ENCODE measurements at regions not wholly inside any gene's neighbourhood (a gene's known extent, or its start where the extent isn't known, plus 50 kb on each side); places are given as distances from the start of the nearest gene placed in this dataset.

DNA sequence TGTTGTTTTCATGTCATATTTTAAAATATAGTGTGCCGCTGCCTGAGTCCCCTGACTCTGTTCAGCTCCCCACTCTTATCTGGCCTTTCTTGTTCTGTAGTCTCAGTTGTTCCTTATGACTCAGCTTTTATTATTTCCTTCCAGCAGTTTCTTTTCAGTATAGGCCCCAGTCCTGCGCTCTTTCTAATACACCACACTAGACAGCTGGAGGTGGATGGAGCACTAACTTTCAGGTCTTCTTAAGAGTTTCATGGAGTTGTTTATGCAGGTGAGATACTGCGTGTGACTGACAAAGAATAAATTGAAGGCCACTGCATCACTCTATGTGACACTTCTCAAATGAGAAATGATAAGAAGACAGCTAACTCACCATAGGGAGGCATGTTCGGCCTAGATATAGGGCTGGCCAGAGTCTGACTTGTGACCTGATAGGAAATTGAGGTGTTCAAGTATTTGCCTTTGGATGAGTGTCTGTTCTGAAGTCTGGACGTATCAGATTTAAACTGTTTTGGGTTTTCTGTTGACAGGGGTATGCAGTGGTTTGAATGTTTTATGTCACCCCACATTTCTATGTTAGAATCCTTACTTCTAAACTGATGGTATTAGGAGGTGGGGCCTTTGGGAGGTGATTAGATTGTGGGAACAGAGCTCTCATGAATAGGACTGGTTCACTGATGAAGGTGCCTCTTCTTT lies 60.8 kb upstream of the CLMN start:
- DNase-seq: no peak

DNA sequence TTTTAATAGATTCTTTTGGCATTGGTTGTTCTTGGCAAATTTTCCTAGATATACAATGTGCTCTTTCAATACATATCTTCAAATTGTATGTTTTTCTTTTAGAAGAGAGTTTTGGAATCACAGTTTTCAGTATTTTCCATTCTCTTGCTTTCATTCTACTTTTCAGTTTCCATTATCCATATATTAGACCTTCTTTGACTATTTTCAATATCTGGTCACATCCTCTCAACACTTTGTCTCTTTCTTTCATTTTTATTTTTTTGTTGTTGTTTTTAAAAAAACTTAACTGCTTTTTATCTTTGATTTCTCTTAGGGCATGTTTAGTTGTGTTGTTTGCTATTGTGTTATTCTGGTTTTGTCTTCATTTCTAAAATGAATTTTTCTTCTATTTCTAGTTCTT lies 59.9 kb upstream of the CLMN start:
- DNase-seq: no peak

DNA sequence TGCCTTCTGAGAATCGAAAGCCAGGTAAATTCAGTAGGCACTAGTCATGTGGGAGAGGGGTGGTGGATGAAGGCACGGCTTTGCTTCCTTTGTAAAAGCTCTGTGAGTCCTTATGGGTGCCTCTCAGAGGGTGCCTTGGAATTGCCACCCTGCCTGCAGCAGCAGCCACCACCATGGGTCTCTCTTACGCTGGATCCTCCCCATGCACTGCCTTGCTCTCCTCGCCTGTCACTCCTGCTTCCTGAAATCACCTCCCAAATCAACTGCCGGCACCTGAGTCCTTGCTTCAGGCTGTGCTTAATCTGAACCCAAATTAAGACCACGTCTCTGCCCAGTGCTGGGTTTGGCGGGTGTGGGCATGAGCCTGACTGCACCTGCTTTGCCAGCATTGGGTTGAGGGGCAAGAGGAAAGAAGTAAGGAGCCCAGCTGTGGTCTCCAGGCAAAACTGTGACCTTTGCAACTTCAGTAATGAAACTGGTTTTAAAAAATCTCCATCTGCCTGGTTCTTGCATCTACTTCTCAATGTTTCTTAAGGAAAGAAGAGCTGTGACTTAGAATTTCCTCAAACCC lies 55.9 kb upstream of the CLMN start:
- DNase-seq: no peak

DNA sequence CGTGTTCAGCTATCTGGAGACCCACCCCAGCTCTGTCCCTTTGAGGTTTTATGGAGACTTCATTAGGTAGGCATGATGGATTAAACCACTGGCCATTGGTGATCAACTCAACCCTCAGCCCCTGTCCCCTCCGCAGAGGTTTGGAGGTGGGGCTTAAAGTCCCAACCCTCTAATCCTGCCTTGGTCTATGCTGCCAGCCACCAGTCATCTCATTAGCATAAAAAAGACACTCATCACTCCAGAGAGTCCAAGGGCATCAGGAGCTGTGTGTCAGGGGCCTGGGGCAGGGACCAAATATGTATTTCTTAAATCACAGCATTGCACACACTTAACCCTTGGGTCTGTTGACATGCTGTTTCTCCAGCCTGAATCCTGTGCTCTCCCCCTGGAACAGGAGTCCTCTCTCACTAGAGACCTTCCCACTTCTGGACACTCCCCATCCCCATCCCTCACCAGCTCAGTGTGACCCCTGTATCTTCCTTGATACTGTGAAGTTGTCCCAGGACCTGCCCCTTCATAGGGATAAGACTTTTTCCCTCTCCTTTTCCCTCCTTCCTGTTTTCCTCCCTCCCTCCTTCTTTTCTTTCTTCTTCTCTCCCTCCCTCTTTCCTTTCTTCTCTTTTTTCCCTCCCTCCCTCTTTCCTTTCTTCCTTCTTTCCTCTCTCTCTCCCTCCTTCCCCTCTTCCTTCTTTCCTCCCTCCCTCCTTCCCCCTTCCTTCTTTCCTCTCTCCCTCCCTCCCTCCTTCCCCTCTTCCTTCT lies 54.7 kb upstream of the CLMN start:
- DNase-seq: no peak

DNA sequence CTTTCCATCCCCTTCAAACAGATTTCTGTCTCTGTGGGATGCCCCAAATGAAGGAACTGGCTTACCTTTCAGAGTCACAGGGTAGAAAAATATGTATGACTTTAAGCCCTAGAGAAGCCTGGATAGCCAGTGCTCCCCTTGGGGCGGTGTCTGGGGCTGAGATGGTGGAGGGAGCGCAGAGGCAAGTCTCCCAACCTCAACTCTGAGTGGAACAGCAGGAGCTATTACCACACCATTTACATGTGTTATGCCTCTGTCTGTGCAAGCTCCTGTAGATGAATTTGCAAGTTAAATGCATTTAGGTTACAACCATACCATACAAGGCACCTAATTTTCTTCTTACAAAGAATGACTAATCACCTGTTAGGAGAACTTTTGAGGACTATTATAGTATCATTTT lies 50.4 kb upstream of the CLMN start:
- no peak for DNase-seq

All from CD4-positive, alpha-beta T cell treated with Interleukin-12 subunit alpha and Interleukin-12 subunit beta, for 1 hour (primary cell).